Activated B cell treated with CpG ODN at 0.5 μM for 24 hours (primary cell): ENCODE measurements at regions not wholly inside any gene's neighbourhood (a gene's known extent, or its start where the extent isn't known, plus 50 kb on each side); places are given as distances from the start of the nearest gene placed in this dataset.

Source experiments
- ATAC-seq: fragments of 200-7000 bp; cut with Tn5 transposase; one replicate; pipeline ENCODE4 v1.10.0; 2021; ENCODE audit warnings: low read depth, mild to moderate bottlenecking, moderate library complexity
- CTCF ChIA-PET: fragments of 350-600 bp; sonication (Branson Sonifier 250); formaldehyde crosslinking; loops from one replicate; lab custom pipeline; 2021; ENCODE audit warnings: antibody characterized with exemption; lab: Charles Lee
- POLR2A ChIA-PET: fragments of 350-600 bp; sonication (Branson Sonifier 250); formaldehyde crosslinking; loops from one replicate; lab custom pipeline; 2021; ENCODE audit warnings: antibody characterized with exemption; lab: Charles Lee
- DNase-seq: peaks from one replicate; pipeline ENCODE4 v3.0.0; 2022
- H3K27ac Mint-ChIP-seq: one replicate; pipeline ENCODE4 v1.8.0; 2020; ENCODE audit warnings: mixed read lengths
- H3K27me3 Mint-ChIP-seq: one replicate; pipeline ENCODE4 v1.8.0; 2021; ENCODE audit warnings: mixed read lengths
- H3K36me3 Mint-ChIP-seq: one replicate; pipeline ENCODE4 v1.8.0; 2021; ENCODE audit warnings: low read depth, mixed read lengths
- H3K4me1 Mint-ChIP-seq: one replicate; pipeline ENCODE4 v1.8.0; 2021; ENCODE audit warnings: mixed read lengths
- H3K4me3 Mint-ChIP-seq: one replicate; pipeline ENCODE4 v1.8.0; 2020; ENCODE audit warnings: mild to moderate bottlenecking, mixed read lengths
- H3K9me3 Mint-ChIP-seq: one replicate; pipeline ENCODE4 v1.8.0; 2020; ENCODE audit warnings: mixed read lengths
- CTCF ChIP-seq: fragments of 200-600 bp; IDR thresholded peaks from one replicate; pipeline ENCODE4 v1.8.0; 2022; ENCODE audit warnings: antibody characterized with exemption, mild to moderate bottlenecking
- intact Hi-C: fragments of 100-400 bp; cut with micrococcal nuclease; formaldehyde crosslinking; loops from one replicate; pipeline ENCODE4 v1.15.1; 2024

- Mint-ChIP-seq H3K36me3 (no peaks in the 10 kb centered on the region), H3K9me3 (peaks cover 2% of the 10 kb centered on the region), H3K27me3 (no peaks in the 10 kb centered on the region), H3K27ac (no peak overlapping the region), H3K4me3 (no peak overlapping the region), H3K4me1 (no peaks in the 10 kb centered on the region)
- intact Hi-C loops, result no loop called here
- TF ChIP-seq CTCF, result no peak
- no peak for ATAC-seq
- ChIA-PET POLR2A (no interaction called here), CTCF (no interaction called here)
- no peak for DNase-seq
Measured at GRCh38 chr7:88668591-88668990, 90.9 kb upstream of the ZNF804B start.

GRCh38 chr7:88666626-88667025 lies 92.9 kb upstream of the ZNF804B start:
- H3K27ac Mint-ChIP-seq, result no peak overlapping the region
- no peak overlapping the region for H3K4me3 Mint-ChIP-seq
- intact Hi-C loops, result no loop called here
- no peak for DNase-seq
- ChIA-PET CTCF (no interaction called here), POLR2A (no interaction called here)
- H3K4me1 Mint-ChIP-seq, result no peaks in the 10 kb centered on the region
- no peaks in the 10 kb centered on the region for H3K36me3 Mint-ChIP-seq
- no peaks in the 10 kb centered on the region for H3K27me3 Mint-ChIP-seq
- no peak for ATAC-seq
- H3K9me3 Mint-ChIP-seq, result no peaks in the 10 kb centered on the region
- no peak for TF ChIP-seq CTCF

- DNase-seq (no peak), ATAC-seq (no peak)
- H3K4me3 Mint-ChIP-seq, result no peak overlapping the region
- CTCF ChIA-PET, result no interaction called here
- H3K27me3 Mint-ChIP-seq, result no peaks in the 10 kb centered on the region
- POLR2A ChIA-PET, result no interaction called here
- no peaks in the 10 kb centered on the region for H3K4me1 Mint-ChIP-seq
- no peaks in the 10 kb centered on the region for H3K36me3 Mint-ChIP-seq
- no peak overlapping the region for H3K27ac Mint-ChIP-seq
- intact Hi-C loops, result no loop called here
- TF ChIP-seq CTCF, result no peak
- H3K9me3 Mint-ChIP-seq, result no peaks in the 10 kb centered on the region
Measured at GRCh38 chr7:88665892-88666514, 93.5 kb upstream of the ZNF804B start.

- ATAC-seq (no peak), DNase-seq (no peak)
- Mint-ChIP-seq H3K4me3 (no peak overlapping the region), H3K9me3 (no peaks in the 10 kb centered on the region), H3K4me1 (no peaks in the 10 kb centered on the region), H3K27ac (no peak overlapping the region), H3K36me3 (no peaks in the 10 kb centered on the region), H3K27me3 (no peaks in the 10 kb centered on the region)
- POLR2A ChIA-PET, result no interaction called here
- CTCF ChIA-PET, result no interaction called here
- TF ChIP-seq CTCF, result no peak
- intact Hi-C loops, result no loop called here
Measured at GRCh38 chr7:88664630-88665233, 94.8 kb upstream of the ZNF804B start.

- Mint-ChIP-seq H3K4me3 (no peak overlapping the region), H3K4me1 (no peaks in the 10 kb centered on the region), H3K36me3 (no peaks in the 10 kb centered on the region), H3K27me3 (no peaks in the 10 kb centered on the region), H3K27ac (no peak overlapping the region), H3K9me3 (no peaks in the 10 kb centered on the region)
- intact Hi-C loops, result no loop called here
- TF ChIP-seq CTCF, result no peak
- POLR2A ChIA-PET, result no interaction called here
- CTCF ChIA-PET, result no interaction called here
- DNase-seq (no peak), ATAC-seq (no peak)
Measured at GRCh38 chr7:88661921-88662320, 97.6 kb upstream of the ZNF804B start.
